Nephron progenitor cell (in vitro differentiated cells): ENCODE measurements at regions not wholly inside any gene's neighbourhood (a gene's known extent, or its start where the extent isn't known, plus 50 kb on each side); places are given as distances from the start of the nearest gene placed in this dataset.

ENCODE experiments used
- DNase-seq: peaks from one replicate; pipeline ENCODE4 v3.0.0; 2021
- H3K27ac Mint-ChIP-seq: 2 replicates; pipeline ENCODE4 v1.8.0; 2021; ENCODE audit warnings: mild to moderate bottlenecking, moderate library complexity, mixed read lengths
- H3K27me3 Mint-ChIP-seq: 2 replicates; pipeline ENCODE4 v1.8.0; 2021; ENCODE audit warnings: mild to moderate bottlenecking, low read depth, mixed read lengths; ENCODE audit not compliant: poor library complexity
- H3K36me3 Mint-ChIP-seq: 2 replicates; pipeline ENCODE4 v1.8.0; 2021; ENCODE audit warnings: low read depth, mixed read lengths
- H3K4me1 Mint-ChIP-seq: 2 replicates; pipeline ENCODE4 v1.8.0; 2021; ENCODE audit warnings: mixed read lengths
- H3K4me3 Mint-ChIP-seq: 2 replicates; pipeline ENCODE4 v1.8.0; 2021; ENCODE audit warnings: mild to moderate bottlenecking, moderate library complexity, mixed read lengths
- H3K9me3 Mint-ChIP-seq: 2 replicates; pipeline ENCODE4 v1.8.0; 2021; ENCODE audit warnings: mild to moderate bottlenecking, moderate library complexity, mixed read lengths
- TF ChIP-seq, protein P1 (sequence below): fragments of 200-600 bp; sonication (generic); IDR thresholded peaks from 2 replicates; pipeline ENCODE4 v1.5.0; 2021; ENCODE audit warnings: antibody characterized with exemption

DNA sequence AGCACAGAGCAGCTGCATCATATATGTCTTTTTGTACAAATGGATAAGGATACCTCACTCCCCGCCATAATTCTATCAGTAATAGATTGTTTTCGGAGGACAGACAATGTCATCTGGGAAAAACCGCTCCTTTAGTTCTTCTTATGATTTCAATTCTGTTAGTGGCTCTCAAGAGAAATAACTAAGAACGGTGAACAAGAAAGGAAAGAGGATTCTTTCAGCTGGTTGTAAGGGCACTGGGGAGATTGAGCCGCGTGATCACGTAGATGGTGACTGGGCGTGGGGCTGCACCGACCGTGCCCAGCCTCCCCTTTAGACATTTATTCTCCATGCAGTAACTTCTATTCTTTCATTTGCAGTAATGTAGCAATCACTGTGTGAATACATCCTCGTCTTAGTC is 99.4 kb upstream of the PEG3 start:
- no peak overlapping the region for H3K4me3 Mint-ChIP-seq
- H3K4me1 Mint-ChIP-seq = no peaks in the 10 kb centered on the region
- peaks cover 94% of the 10 kb centered on the region for H3K9me3 Mint-ChIP-seq
- TF ChIP-seq, protein P1, sequence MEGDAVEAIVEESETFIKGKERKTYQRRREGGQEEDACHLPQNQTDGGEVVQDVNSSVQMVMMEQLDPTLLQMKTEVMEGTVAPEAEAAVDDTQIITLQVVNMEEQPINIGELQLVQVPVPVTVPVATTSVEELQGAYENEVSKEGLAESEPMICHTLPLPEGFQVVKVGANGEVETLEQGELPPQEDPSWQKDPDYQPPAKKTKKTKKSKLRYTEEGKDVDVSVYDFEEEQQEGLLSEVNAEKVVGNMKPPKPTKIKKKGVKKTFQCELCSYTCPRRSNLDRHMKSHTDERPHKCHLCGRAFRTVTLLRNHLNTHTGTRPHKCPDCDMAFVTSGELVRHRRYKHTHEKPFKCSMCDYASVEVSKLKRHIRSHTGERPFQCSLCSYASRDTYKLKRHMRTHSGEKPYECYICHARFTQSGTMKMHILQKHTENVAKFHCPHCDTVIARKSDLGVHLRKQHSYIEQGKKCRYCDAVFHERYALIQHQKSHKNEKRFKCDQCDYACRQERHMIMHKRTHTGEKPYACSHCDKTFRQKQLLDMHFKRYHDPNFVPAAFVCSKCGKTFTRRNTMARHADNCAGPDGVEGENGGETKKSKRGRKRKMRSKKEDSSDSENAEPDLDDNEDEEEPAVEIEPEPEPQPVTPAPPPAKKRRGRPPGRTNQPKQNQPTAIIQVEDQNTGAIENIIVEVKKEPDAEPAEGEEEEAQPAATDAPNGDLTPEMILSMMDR = no peak
- no peaks in the 10 kb centered on the region for H3K27me3 Mint-ChIP-seq
- DNase-seq = no peak
- peaks cover 6% of the 10 kb centered on the region for H3K36me3 Mint-ChIP-seq
- H3K27ac Mint-ChIP-seq = no peak overlapping the region

DNA sequence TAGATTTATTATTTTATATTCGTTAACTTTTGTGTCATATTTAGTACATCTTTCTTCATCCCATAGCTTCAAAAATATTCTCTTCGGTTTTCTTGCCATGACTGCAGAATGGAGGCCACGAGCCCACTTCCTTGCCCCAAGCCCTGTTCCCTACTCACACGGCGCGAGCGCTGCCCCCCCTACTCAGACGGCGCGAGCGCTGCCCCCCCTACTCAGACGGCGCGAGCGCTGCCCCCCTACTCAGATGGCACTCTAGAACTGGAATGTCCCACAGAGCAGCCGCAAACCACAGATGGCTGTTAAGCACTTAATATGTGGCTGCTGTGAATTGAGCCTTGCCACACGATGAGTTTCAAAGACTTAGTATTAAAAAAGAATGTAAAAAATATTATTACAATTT is 102.2 kb upstream of the PEG3 start:
- peak; percentile 20 for DNase-seq
- no peak overlapping the region for H3K4me3 Mint-ChIP-seq

DNA sequence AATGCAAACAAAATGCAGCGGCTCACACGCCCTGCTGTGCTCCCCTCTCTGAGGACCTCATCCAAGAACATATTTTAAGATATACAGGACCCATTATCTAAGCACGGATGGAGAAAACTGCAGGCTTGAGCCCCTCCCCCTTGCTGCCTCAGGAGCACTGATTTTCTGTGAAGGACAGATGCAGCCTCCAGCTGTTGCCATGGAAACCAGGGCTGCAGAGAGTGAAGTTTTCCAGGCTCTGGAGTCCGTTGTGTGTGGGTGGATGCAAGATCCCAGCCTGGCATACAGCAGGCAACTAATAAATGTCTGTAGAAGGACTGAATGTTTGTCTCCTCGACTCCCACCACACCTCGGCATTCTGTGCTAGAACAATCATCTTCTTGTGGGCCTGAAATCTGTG is 105.6 kb upstream of the PEG3 start:
- Mint-ChIP-seq H3K27me3 (peaks cover 3% of the 10 kb centered on the region), H3K9me3 (peaks cover 94% of the 10 kb centered on the region), H3K36me3 (peaks cover 6% of the 10 kb centered on the region), H3K4me3 (no peak overlapping the region), H3K27ac (no peak overlapping the region), H3K4me1 (no peaks in the 10 kb centered on the region)
- DNase-seq = no peak
- TF ChIP-seq, protein P1 = no peak

More for the DNA sequence above, 102.2 kb upstream of the PEG3 start:
- Mint-ChIP-seq H3K9me3 (peaks cover 89% of the 10 kb centered on the region), H3K36me3 (peaks cover 6% of the 10 kb centered on the region), H3K27me3 (peaks cover 3% of the 10 kb centered on the region), H3K27ac (no peak overlapping the region), H3K4me1 (no peaks in the 10 kb centered on the region)
- TF ChIP-seq, protein P1 = no peak

DNA sequence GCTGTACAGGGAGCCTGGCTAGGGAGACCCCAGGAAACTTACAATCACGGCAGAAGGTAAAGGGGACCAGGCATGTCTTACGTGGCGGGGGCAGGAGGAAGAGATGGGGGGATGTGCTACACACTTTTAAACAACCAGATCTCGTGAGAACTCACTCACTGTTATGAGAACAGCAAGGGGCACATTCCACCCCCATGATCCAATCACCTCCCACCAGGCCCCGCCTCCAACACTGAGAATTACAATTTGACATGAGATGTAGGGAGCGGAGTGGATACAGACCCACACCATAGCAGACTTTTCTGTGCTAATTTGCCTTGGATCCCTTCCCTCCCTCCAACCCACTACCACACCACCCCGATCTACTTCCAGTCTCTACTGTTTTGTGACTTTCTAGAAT is 106.7 kb upstream of the PEG3 start:
- H3K4me3 Mint-ChIP-seq = no peak overlapping the region
- H3K36me3 Mint-ChIP-seq = peaks cover 6% of the 10 kb centered on the region
- H3K9me3 Mint-ChIP-seq = peaks cover 91% of the 10 kb centered on the region
- H3K27me3 Mint-ChIP-seq = peaks cover 3% of the 10 kb centered on the region
- H3K27ac Mint-ChIP-seq = no peak overlapping the region
- TF ChIP-seq, protein P1 = no peak
- no peak for DNase-seq
- no peaks in the 10 kb centered on the region for H3K4me1 Mint-ChIP-seq

DNA sequence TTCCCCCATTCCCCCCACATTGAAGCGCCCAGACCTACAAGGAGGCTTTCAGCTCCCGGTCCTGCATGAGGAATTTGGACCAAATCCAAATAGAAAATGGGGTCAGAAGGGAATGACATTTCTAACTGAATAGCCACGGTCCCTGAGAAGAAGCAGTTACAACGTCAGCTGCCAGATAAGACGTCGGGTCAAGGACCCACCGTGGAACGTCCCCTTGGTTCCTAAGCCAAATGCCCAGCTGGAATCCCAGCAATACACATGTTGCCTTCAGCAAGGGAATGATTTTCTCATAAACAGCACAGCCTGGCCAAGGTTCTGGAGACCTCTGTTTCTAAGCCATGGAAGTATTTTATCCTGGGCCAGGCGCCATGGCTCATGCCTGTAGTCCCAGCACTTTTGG is 109.1 kb upstream of the PEG3 start:
- Mint-ChIP-seq H3K27me3 (peaks cover 7% of the 10 kb centered on the region), H3K36me3 (no peaks in the 10 kb centered on the region), H3K4me1 (no peaks in the 10 kb centered on the region), H3K4me3 (no peak overlapping the region), H3K9me3 (peaks cover 89% of the 10 kb centered on the region), H3K27ac (no peak overlapping the region)
- TF ChIP-seq, protein P1 = no peak
- DNase-seq = no peak

DNA sequence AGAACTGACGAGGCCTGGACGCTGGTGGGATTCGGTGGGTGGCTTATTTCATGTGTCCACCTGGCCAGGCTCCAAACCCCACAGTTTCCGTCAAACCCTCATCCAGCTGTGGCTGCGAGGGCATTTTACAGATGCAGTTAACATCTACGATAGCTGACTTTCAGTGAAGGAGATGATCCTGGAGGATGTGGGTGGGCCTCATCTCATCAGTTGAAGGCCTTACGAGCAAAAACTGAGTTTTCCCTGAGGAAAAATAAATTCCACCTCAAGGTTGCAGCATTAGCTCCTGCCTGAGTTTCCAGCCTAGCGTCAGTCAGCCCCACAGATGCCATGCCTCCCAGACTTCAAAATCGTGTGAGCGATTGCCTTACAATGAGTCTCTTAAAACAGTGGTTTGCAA is 111.1 kb upstream of the PEG3 start:
- Mint-ChIP-seq H3K27ac (no peak overlapping the region), H3K27me3 (peaks cover 3% of the 10 kb centered on the region), H3K36me3 (no peaks in the 10 kb centered on the region), H3K4me3 (no peak overlapping the region), H3K4me1 (no peaks in the 10 kb centered on the region), H3K9me3 (peaks cover 92% of the 10 kb centered on the region)
- no peak for DNase-seq
- TF ChIP-seq, protein P1 = no peak
